DND-41 (cell line): ENCODE measurements at regions not wholly inside any gene's neighbourhood (a gene's known extent, or its start where the extent isn't known, plus 50 kb on each side); places are given as distances from the start of the nearest gene placed in this dataset.

Experiments
- EZH2 ChIP-seq: IDR thresholded peaks from 3 replicates; pipeline ENCODE4 v1.6.1; 2012; ENCODE audit warnings: borderline replicate concordance, low read depth, mild to moderate bottlenecking, moderate library complexity, low read length, inconsistent platforms; ENCODE audit not compliant: severe bottlenecking
- TF ChIP-seq, protein P1 (sequence below): IDR thresholded peaks from 2 replicates; pipeline ENCODE4 v1.5.1; 2012; ENCODE audit warnings: borderline replicate concordance, low read length, moderate library complexity, mild to moderate bottlenecking; ENCODE audit not compliant: poor library complexity, severe bottlenecking; ENCODE audit errors: extremely low read depth

DNA sequence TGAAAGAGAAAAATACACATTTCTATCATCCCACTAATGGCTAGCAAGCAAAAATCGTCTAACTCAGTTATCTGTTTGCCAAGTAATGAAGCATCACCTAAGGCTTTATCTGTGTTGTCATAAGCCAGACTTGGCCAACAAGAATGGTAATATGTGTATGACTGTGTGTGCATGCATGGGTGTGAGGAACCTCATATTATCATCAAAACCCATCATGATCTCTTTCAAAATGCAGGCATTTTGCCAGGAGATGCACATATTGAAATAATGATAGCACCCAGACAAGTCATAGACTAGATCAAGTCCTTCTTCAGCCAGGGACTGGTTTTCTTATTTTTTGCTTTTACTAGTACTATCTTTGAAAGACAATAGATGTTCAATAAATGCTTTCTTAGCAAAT lies 172.5 kb upstream of the FMR1 start:
- TF ChIP-seq, protein P1, sequence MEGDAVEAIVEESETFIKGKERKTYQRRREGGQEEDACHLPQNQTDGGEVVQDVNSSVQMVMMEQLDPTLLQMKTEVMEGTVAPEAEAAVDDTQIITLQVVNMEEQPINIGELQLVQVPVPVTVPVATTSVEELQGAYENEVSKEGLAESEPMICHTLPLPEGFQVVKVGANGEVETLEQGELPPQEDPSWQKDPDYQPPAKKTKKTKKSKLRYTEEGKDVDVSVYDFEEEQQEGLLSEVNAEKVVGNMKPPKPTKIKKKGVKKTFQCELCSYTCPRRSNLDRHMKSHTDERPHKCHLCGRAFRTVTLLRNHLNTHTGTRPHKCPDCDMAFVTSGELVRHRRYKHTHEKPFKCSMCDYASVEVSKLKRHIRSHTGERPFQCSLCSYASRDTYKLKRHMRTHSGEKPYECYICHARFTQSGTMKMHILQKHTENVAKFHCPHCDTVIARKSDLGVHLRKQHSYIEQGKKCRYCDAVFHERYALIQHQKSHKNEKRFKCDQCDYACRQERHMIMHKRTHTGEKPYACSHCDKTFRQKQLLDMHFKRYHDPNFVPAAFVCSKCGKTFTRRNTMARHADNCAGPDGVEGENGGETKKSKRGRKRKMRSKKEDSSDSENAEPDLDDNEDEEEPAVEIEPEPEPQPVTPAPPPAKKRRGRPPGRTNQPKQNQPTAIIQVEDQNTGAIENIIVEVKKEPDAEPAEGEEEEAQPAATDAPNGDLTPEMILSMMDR: no peak
- TF ChIP-seq EZH2: no peak
